H9 (cell line): ENCODE measurements at regions not wholly inside any gene's neighbourhood (a gene's known extent, or its start where the extent isn't known, plus 50 kb on each side); places are given as distances from the start of the nearest gene placed in this dataset.

Experiments
- DNase-seq: peaks from one replicate; pipeline ENCODE4 v3.0.0-alpha.2; 2017
- H2AFZ ChIP-seq: one replicate; pipeline ENCODE4 v1.6.1; 2013; ENCODE audit warnings: mild to moderate bottlenecking, low read length, control low read depth, moderate library complexity
- H2AK5ac ChIP-seq: 2 replicates; pipeline ENCODE4 v1.6.1; 2013; ENCODE audit warnings: low read length, control low read depth, mixed read lengths; ENCODE audit not compliant: insufficient read length
- H2BK120ac ChIP-seq: one replicate; pipeline ENCODE4 v1.6.1; 2013; ENCODE audit warnings: low read depth, mild to moderate bottlenecking, low read length, control low read depth, inconsistent platforms; ENCODE audit not compliant: poor library complexity, severe bottlenecking
- H2BK12ac ChIP-seq: 2 replicates; pipeline ENCODE4 v1.6.1; 2013; ENCODE audit warnings: low read length, control low read depth, mixed read lengths, low read depth; ENCODE audit not compliant: insufficient read length
- H2BK15ac ChIP-seq: 2 replicates; pipeline ENCODE4 v1.6.1; 2013; ENCODE audit warnings: low read depth, low read length, control low read depth
- H2BK20ac ChIP-seq: one replicate; pipeline ENCODE4 v1.6.1; 2013; ENCODE audit warnings: low read depth, mild to moderate bottlenecking, low read length, control low read depth, inconsistent platforms; ENCODE audit not compliant: poor library complexity, severe bottlenecking
- H2BK5ac ChIP-seq: 2 replicates; pipeline ENCODE4 v1.6.1; 2013; ENCODE audit warnings: low read length, control low read depth, mixed read lengths; ENCODE audit not compliant: insufficient read length
- H3K14ac ChIP-seq: 2 replicates; pipeline ENCODE4 v1.6.1; 2013; ENCODE audit warnings: low read length, control low read depth; ENCODE audit not compliant: insufficient read depth
- H3K18ac ChIP-seq: 2 replicates; pipeline ENCODE4 v1.6.1; 2013; ENCODE audit warnings: low read depth, mild to moderate bottlenecking, mixed read lengths, low read length, control low read depth; ENCODE audit not compliant: insufficient read length
- H3K23ac ChIP-seq: 2 replicates; pipeline ENCODE4 v1.6.1; 2013; ENCODE audit warnings: low read length, control low read depth, mixed read lengths, low read depth; ENCODE audit not compliant: insufficient read length
- H3K23me2 ChIP-seq: 2 replicates; pipeline ENCODE4 v1.6.1; 2013; ENCODE audit warnings: low read depth, mild to moderate bottlenecking, mixed read lengths, low read length, control low read depth; ENCODE audit not compliant: insufficient read length, poor library complexity, severe bottlenecking
- H3K27ac ChIP-seq: 2 replicates; pipeline ENCODE4 v1.5.1; 2013; ENCODE audit warnings: low read length, control low read depth, mixed read lengths, low read depth; ENCODE audit not compliant: insufficient read length
- H3K27me3 ChIP-seq: 2 replicates; pipeline ENCODE4 v1.6.1; 2013; ENCODE audit warnings: low read length, control low read depth, inconsistent platforms; ENCODE audit not compliant: insufficient read depth
- H3K4ac ChIP-seq: 2 replicates; pipeline ENCODE4 v1.6.1; 2013; ENCODE audit warnings: low read depth, mild to moderate bottlenecking, control low read depth, inconsistent platforms, low read length, moderate library complexity
- H3K4me1 ChIP-seq: 2 replicates; pipeline ENCODE4 v1.6.1; 2013; ENCODE audit warnings: low read length, control low read depth, inconsistent platforms; ENCODE audit not compliant: insufficient read depth
- H3K4me2 ChIP-seq: 2 replicates; pipeline ENCODE4 v1.6.1; 2013; ENCODE audit warnings: low read length, control low read depth, mixed read lengths; ENCODE audit not compliant: insufficient read length, insufficient read depth
- H3K56ac ChIP-seq: 2 replicates; pipeline ENCODE4 v1.6.1; 2013; ENCODE audit warnings: low read depth, mild to moderate bottlenecking, mixed read lengths, low read length, control low read depth; ENCODE audit not compliant: insufficient read length
- H3K79me1 ChIP-seq: 2 replicates; pipeline ENCODE4 v1.6.1; 2013; ENCODE audit warnings: low read depth, mild to moderate bottlenecking, moderate library complexity, low read length, control low read depth, inconsistent platforms; ENCODE audit not compliant: insufficient read depth, poor library complexity, severe bottlenecking
- H3K79me2 ChIP-seq: 2 replicates; pipeline ENCODE4 v1.6.1; 2013; ENCODE audit warnings: low read length, control low read depth, inconsistent platforms; ENCODE audit not compliant: insufficient read depth
- H3K9ac ChIP-seq: 2 replicates; pipeline ENCODE4 v1.6.1; 2013; ENCODE audit warnings: low read length, control low read depth, mixed read lengths; ENCODE audit not compliant: insufficient read length; ENCODE audit errors: extremely low read depth
- H3K9me3 ChIP-seq: one replicate; pipeline ENCODE4 v1.6.1; 2013; ENCODE audit warnings: low read depth, low read length, inconsistent platforms; ENCODE audit not compliant: control insufficient read depth
- H3T11ph ChIP-seq: one replicate; pipeline ENCODE4 v1.6.1; 2013; ENCODE audit warnings: mild to moderate bottlenecking, low read length, control low read depth, inconsistent platforms
- H4K20me1 ChIP-seq: one replicate; pipeline ENCODE4 v1.6.1; 2013; ENCODE audit not compliant: control insufficient read depth, insufficient read length, insufficient read depth
- H4K5ac ChIP-seq: 2 replicates; pipeline ENCODE4 v1.6.1; 2013; ENCODE audit warnings: low read depth, mild to moderate bottlenecking, mixed read lengths, low read length, control low read depth; ENCODE audit not compliant: insufficient read length
- H4K8ac ChIP-seq: replicated peaks from 2 replicates; pipeline ENCODE4 v1.6.1; 2013; ENCODE audit warnings: low read length, control low read depth, mixed read lengths, low read depth; ENCODE audit not compliant: insufficient read length
- H4K91ac ChIP-seq: 2 replicates; pipeline ENCODE4 v1.6.1; 2013; ENCODE audit warnings: low read depth, mild to moderate bottlenecking, moderate library complexity, mixed read lengths, low read length, control low read depth; ENCODE audit not compliant: insufficient read length
- H3K27ac Mint-ChIP-seq, 3 experiments: 2 replicates in 2 of 3; 3 replicates in 1 of 3; pipeline ENCODE4 v1.8.0; 2020 to 2021; ENCODE audit warnings: mixed read lengths in 3 of 3, mild to moderate bottlenecking in 1 of 3, moderate library complexity in 1 of 3
- H3K27me3 Mint-ChIP-seq: 2 replicates; pipeline ENCODE4 v1.8.0; 2021; ENCODE audit warnings: low read depth, mild to moderate bottlenecking, moderate library complexity, mixed read lengths
- H3K36me3 Mint-ChIP-seq, 3 experiments: 2 replicates in 2 of 3; 3 replicates in 1 of 3; pipeline ENCODE4 v1.8.0; 2020 to 2021; ENCODE audit warnings: low read depth in 3 of 3, mixed read lengths in 3 of 3; ENCODE audit not compliant: insufficient read depth in 1 of 3
- H3K4me1 Mint-ChIP-seq, 2 experiments: 2 replicates each; pipeline ENCODE4 v1.8.0; 2020; ENCODE audit warnings: mixed read lengths in 2 of 2
- H3K4me3 Mint-ChIP-seq, 2 experiments: 2 replicates in 1 of 2; 3 replicates in 1 of 2; pipeline ENCODE4 v1.8.0; 2020 to 2021; ENCODE audit warnings: mild to moderate bottlenecking in 2 of 2, mixed read lengths in 2 of 2, moderate library complexity in 1 of 2
- H3K9me3 Mint-ChIP-seq, 2 experiments: 2 replicates in 1 of 2; 3 replicates in 1 of 2; pipeline ENCODE4 v1.8.0; 2020; ENCODE audit warnings: mild to moderate bottlenecking in 2 of 2, mixed read lengths in 2 of 2, moderate library complexity in 1 of 2
- WGBS: extraction: QIAGEN DNeasy Blood & Tissue Kit; methylation state at CpG from one replicate; pipeline ENCODE4 v1.1.7; 2013; ENCODE audit warnings: missing lambda C conversion rate, low lambda C conversion rate, mixed read lengths; ENCODE audit not compliant: insufficient read length; ENCODE audit errors: extremely low coverage; 5-methylcytosine and 5-hydroxymethylcytosine counted together
- TF ChIP-seq, protein P1 (sequence below): fragments of 200-600 bp; sonication (generic); conservative IDR thresholded peaks from 3 replicates; pipeline ENCODE4 v1.8.0; 2021; ENCODE audit warnings: antibody characterized with exemption, mild to moderate bottlenecking

DNA sequence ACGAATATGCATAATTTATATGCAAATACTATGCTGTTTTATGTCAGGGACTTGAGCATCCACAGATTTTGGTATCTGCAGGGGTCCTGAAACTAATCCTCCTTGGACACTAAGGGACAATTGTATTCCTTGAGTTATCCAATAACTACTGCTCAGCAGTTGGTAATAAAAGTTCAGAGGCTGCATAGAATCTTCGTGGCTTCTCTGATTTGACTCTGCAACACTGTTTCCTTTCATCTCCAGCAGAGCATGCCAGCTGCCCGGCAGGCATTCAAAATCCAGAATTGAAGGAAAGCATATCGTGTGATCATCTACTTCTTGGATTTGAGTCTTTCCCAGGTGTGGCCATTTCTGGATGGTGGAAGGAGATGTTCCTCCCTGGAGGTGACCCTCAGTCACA, 64.5 kb upstream of the MRI1 start:
- H3K14ac ChIP-seq: no peak overlapping the region
- no peak overlapping the region for H4K91ac ChIP-seq

More for the DNA sequence above, 64.5 kb upstream of the MRI1 start:
- Histone ChIP-seq H2AK5ac (no peak overlapping the region), H3K9me3 (no peaks in the 10 kb centered on the region), H3K27ac (no peak overlapping the region), H4K5ac (no peak overlapping the region), H2BK120ac (no peak overlapping the region), H3K23ac (no peak overlapping the region), H3K79me1 (no peaks in the 10 kb centered on the region), H2AFZ (no peak overlapping the region), H3T11ph (no peak overlapping the region), H3K18ac (no peak overlapping the region), H3K56ac (no peak overlapping the region), H2BK15ac (no peak overlapping the region), H4K8ac (no peak overlapping the region), H3K4me1 (no peaks in the 10 kb centered on the region), H4K20me1 (no peaks in the 10 kb centered on the region), H3K79me2 (no peaks in the 10 kb centered on the region), H3K27me3 (no peaks in the 10 kb centered on the region), H3K4me2 (no peak overlapping the region), H3K9ac (no peak overlapping the region), H3K4ac (no peak overlapping the region), H3K23me2 (no peaks in the 10 kb centered on the region), H2BK20ac (no peak overlapping the region), H2BK12ac (no peak overlapping the region), H2BK5ac (no peak overlapping the region)
- Mint-ChIP-seq H3K4me3 (no peak overlapping the region), H3K27ac (no peak overlapping the region), H3K36me3 (no peaks in the 10 kb centered on the region; a peak in 1 of 7 replicates), H3K4me1 (no peaks in the 10 kb centered on the region), H3K9me3 (peaks cover 9 to 11% of the 10 kb centered on the region in 2 experiments; a peak in 4 of 5 replicates), H3K27me3 (peaks cover 11% of the 10 kb centered on the region)
- TF ChIP-seq, protein P1, sequence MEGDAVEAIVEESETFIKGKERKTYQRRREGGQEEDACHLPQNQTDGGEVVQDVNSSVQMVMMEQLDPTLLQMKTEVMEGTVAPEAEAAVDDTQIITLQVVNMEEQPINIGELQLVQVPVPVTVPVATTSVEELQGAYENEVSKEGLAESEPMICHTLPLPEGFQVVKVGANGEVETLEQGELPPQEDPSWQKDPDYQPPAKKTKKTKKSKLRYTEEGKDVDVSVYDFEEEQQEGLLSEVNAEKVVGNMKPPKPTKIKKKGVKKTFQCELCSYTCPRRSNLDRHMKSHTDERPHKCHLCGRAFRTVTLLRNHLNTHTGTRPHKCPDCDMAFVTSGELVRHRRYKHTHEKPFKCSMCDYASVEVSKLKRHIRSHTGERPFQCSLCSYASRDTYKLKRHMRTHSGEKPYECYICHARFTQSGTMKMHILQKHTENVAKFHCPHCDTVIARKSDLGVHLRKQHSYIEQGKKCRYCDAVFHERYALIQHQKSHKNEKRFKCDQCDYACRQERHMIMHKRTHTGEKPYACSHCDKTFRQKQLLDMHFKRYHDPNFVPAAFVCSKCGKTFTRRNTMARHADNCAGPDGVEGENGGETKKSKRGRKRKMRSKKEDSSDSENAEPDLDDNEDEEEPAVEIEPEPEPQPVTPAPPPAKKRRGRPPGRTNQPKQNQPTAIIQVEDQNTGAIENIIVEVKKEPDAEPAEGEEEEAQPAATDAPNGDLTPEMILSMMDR: no peak
- no CpG with 5 or more reads among the region's 4 CpGs for WGBS
- no peak for DNase-seq
